Right renal pelvis (tissue), 4 donors: ENCODE measurements at regions not wholly inside any gene's neighbourhood (a gene's known extent, or its start where the extent isn't known, plus 50 kb on each side); places are given as distances from the start of the nearest gene placed in this dataset.
"Not testable (repeated sequence)": the region's sequence is repeated elsewhere in the genome, so short reads cannot be mapped to it uniquely, and the experiment has no call there.

Source experiments
- DNase-seq, 4 donors: peaks; one replicate each; pipeline ENCODE4 v3.0.0-alpha.2; 2013; ENCODE audit warnings: low read depth in 4 of 4, low spot score in 3 of 4, missing footprints in 1 of 4

DNA sequence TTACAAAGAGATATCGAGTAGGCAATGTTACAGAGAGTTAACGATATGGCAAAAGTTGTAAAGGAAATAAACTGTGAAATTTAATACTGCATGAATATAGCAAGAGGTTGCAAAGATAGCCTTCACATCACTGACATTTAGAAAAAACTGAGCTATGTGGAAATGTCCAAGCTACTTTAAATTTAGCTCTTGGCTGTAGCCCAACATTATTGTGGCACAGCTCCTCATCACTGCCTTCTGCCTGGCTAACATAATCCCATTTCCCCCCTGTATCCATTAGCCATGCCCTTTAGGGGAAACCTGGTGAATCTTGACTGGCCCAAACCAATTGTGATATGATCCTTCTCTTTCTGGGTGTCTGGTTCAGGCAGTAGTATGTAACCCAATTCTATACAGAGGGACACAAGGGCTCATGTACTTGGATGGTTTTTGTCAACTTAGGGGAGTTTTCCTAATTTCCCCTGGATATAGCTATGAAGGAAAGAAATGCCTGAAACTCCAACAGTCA lies 115.4 kb downstream of the PFDN4 start:
- DNase-seq, result no peak

DNA sequence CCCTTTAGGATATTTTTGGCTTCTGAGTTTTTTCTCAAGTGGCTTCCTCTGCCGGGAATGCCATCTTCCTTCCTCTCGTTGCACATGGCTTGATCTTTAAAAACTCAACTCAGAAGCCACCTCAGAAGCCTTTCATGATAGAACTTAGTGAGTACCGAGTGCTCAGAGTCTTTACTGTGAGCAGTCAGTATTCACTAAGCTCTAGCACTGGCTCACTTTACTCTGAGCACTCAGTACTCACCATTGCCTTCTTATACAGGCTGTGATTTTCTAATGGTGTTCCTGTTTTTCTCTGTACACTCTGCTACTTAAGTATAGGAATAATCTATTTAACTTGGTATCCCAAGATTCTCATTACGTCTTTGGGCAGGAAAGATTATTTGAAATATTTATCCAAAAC lies 116.2 kb downstream of the PFDN4 start:
- no peak for DNase-seq

DNA sequence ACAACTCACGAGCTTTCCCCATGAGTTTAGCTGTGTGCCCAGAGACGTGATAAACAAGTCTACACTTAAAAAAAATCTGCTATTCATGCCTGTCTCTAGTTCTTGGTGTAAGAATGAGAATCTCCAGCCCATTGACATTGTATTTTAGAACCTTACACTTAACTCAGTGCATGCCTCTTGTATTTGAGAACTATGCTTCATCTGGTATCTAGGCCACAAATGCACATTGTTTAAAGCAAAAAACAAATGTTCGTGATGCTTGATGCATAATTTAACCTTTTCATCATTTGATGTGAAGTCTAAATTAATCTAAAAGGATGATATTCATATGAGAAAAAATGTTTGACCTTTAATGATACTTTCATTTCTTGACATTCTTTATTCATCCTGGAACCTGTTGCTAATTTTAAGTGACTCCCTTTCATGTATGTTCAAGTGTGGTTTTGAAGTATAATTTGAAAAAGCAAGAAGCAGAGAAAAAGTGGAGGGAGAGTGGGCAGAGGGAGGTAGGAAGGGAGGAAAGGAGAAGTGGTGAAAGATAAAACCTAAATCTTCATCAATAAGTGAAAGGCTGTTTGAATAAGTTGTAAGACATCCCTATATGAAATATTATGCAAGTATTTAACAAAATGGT lies 116.9 kb downstream of the PFDN4 start:
- DNase-seq, result no peak

DNA sequence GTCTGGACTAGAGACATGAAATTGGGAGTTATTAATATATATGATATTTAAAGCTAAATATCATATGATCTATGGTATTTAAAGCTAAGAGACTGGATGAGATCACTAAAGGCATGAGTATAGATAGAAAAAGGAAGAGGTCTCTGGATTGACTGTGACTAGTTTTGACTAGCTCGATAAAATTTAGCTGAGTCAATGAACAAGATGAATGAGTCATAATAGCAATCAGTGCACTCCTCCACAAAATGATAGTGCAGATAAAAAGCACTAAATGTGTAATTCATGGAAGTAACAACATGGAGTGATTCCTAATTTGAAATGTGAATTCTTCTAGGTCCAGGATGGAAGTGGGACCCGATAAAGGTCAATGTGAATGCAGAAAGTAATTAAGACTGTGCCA lies 127.4 kb downstream of the PFDN4 start:
- DNase-seq, result no peak

DNA sequence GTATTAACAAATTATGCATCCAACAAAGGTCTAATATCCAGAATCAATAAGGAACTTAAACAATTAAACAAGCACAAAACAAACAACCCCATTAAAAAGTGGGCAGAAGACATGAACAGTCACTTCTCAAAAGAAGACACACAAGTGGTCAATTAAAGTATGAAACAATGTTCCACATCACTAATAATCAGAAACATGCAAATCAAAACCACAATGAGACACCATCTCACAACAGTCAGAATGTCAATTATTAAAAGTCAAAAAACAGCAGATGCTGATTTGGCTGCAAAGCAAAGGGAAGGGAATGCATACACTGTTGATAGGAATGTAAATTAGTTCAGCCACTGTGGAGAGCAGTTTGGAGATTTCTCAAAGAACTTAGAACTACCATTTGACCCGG lies 129.3 kb downstream of the PFDN4 start:
- DNase-seq, result no peak

DNA sequence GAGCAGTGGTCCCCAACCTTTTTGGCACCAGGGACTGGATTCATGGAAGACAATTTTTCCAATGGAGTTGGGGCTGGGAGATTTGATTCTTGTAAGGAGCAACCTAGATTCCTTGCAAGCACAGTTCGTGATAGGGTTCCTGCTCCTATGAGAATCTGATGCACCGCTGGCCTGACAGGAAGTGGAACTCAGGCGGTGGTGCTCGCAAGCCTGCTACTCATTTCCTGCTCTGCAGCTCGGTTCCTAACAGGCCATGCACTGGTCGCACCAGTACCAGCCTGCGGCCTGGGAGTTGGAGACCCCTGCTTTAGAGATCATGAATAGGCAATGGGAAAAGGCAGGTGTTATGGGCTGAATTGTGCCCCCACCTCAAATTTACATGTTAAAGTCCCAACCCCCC lies 131.2 kb downstream of the PFDN4 start:
- DNase-seq, result no peak

DNA sequence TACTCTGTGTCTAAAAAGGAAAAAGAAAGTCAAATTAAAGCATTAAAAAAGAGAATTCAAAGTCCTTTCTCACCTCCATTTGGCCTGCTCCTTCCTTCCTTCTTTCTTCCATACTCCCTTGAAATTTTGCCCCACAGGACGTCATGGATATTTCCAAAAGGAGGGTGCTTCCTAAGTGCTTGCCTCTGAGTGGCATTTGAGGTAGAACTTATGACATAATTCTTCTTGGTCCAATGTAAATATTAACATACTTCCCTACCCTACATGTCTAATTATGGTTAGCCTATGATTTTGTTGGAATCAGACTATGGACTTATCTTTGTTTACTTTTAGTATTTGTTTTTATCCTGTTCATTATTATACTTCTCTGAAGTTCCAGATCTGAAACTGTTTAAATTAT lies 132.3 kb downstream of the PFDN4 start:
- DNase-seq, result no peak

DNA sequence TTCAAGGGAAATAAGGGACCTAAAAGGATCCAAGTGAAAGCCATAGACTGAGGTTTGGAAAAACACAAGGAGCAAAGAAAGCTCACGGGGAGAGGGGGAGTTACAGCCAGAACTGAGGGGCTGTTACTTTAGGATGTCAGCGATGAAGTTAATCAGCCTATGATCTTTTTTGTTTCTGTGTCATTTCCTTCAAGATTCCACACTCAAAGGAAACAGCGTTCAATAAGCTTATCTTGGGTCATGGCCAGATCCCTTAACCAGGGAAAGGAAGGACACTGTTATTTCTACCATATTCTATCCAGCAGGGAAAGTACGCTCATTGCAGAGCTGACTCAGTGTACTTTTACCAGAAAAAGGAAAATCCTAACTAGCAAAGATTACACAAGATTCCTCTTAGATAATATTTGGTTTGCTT lies 132.8 kb downstream of the PFDN4 start:
- no peak for DNase-seq

DNA sequence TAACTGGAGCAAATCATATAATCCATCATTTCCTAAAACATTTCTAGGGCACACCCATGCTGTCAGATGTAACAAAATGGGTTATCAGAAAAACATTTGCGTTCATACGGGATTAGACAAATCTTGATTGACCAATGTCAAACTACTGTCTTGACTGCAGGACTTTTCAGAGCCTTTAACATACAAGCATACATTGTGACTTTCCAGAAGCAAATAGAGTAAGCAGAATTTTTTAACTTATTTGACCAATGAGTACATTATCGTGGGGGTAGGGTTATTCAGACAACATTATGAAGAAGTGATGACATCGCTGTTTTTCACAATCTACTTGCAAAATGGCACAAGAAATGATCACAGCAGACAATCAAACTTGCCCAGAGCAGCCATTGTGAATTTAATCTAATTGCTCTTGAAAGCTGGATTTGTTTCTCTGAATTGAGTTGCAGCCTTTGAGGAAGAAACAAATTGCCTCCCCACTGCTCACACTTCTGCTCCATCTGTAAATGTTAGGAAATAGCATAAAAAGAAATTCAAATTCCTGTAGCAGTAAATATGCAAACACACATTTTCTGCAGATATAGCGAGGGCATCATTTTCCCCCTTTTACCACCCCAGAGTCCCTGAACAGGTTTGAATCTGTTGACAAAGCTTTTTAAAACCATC lies 133.0 kb upstream of the DOK5 start:
- DNase-seq, result no peak

DNA sequence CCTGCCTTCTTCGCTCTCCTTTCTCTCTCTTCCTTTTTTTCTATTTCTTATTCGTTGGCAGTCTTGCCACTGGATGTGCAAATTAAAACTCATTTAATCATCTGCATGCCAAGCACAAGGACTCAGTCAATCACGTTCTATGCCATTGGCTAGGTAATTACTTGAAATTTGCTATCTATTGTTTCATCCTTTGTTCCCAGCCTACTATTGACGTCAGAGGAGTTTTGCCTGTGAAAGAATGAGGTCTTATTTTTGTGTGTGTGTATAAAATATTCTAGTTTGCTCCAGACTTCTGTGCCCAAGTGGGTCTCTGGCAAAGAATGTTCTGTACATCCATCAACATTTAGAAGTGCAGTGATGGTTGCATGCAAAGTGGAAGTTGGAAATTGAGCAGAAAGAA lies 132.3 kb upstream of the DOK5 start:
- DNase-seq, result no peak

DNA sequence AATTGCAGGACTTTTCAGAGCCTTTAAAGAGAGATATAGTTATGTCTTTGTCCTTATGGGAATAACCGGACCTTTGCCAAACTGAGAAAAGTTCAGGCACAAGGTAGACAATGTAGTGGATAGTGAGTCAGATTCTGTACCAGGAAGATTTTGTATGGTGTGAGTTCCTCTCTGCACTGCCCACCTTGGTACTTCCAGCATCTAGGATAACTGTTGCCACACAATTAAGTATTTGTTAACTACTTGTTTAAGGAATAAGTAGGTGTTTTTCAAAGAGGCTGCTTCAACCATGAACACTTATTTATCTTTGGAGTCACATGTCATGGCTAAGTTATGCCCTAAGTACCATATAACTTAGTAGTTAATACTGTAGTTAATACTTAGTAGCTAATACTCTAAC lies 131.8 kb upstream of the DOK5 start:
- DNase-seq, result no peak

DNA sequence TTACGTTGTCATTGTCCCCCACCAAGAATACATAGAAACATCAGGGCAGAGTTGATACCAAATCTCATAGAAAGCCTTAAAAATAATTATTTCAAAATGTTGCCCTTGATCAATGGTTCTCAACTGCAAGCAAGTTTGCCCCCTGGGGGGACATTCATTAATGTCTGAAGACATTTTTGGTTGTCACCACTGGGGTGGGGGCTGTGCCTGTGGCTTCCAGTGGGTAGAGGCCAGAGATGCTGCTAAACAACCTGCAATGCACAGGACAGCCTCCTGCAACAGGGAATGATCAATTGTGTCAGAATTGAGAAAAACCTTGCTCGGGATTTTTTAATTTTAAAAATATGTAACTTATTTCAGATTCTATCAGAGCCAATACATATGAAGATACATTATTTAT lies 130.6 kb upstream of the DOK5 start:
- DNase-seq, result no peak

DNA sequence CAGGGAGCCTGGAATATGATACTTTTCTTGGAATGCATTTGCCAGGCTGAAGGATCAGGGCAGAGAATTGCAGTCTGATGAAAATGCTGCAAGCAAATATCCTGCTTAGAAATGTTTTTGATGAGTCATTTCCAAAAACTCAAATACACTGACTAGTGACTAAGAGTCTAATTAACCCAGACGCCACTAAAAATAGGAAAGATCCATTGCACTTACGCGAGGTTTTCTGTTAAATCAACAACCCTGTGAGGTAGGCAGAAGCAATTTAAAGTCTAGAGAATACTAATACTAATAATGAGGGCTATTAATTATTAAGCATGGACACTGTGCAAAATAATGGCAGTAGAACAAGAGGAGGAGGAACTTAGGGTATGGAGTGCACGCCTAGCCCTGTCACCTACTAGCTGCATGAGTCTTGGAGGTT lies 130.1 kb upstream of the DOK5 start:
- DNase-seq, result no peak

DNA sequence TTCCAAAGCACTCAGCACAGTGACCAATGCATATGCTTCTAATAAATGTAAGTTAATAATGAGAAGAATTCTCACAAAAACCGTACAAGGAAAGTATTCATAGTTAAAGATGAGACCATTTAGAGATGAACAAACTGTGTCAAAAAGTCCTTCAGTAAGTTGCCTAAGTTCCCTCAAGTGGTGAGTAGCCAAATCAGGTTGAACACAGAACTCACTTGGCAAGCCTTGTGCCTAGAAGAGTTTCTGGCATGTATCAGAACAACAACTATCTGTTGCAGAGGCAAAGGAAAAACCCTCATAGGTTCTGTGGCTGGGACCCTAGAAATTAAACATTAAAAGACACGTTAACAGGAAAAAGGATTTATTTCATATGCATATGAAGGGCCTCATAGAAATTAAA lies 129.6 kb upstream of the DOK5 start:
- no peak for DNase-seq

DNA sequence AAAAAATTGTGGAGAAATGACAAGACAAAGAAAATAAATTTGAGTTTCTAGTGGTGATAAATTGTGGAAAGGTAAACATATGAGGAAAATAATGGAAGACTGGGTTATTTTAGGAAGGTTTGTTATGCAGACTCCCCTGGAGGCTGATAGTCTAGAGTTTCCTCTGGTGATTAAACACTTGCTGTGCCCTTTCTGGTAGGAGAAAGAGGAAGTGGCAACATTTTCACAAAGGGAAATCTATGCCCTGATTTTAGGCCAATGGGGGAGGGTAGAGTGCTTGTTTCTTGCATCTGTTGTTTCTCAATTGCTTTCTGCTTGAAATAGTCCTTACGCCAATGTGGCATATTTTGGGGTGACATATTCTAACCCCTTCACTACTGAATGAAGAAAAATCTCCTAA lies 129.1 kb upstream of the DOK5 start:
- no peak for DNase-seq

DNA sequence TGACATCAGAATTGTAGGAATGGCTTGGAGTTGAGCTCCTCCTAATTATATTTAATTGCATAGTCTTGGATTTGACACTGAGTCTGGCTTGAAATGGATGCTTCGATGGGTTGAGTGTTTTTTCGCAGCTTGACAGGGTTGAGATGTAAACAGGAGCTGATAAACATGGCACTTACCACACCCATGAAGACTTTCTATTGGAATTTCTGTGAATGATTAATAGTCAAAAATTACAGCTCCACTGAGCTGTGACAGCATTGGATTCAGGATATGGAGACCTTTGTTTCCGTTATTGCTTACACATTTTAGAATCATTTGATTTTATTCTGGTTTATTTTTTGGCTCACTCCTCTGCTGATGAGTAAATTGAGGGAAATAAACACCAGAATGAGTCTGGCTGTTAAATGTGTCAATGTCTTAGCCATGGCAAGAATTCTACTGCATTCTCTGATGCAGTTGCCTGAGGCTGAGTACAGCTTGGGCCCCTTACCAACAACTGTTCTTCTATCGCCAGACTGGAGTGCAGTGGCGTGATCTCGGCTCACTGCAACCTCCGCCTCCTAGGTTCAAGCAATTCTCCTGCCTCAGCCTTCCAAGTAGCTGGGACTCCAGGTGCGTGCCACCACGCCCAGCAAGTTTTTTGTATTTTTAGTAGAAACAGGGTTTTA lies 128.1 kb upstream of the DOK5 start:
- no peak for DNase-seq

DNA sequence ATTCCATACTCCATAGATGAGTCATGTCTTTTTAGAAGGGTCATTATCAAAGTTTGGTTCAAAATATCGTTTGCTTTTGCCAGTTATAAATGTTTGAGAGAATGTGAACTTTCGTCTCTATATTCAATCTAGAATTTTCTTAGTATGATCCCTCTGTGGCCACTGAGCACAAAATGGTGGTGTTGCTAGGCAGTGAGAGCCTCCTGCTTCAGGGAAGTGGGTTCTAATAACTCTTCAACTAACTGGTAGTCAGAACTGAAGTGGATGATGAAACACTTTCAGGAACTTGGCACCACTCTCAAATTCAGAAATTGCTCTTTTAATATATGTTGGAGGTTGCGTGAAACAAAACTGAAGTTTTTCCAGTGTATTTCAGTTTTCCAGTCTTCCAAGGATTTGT lies 125.0 kb upstream of the DOK5 start:
- DNase-seq, result no peak

DNA sequence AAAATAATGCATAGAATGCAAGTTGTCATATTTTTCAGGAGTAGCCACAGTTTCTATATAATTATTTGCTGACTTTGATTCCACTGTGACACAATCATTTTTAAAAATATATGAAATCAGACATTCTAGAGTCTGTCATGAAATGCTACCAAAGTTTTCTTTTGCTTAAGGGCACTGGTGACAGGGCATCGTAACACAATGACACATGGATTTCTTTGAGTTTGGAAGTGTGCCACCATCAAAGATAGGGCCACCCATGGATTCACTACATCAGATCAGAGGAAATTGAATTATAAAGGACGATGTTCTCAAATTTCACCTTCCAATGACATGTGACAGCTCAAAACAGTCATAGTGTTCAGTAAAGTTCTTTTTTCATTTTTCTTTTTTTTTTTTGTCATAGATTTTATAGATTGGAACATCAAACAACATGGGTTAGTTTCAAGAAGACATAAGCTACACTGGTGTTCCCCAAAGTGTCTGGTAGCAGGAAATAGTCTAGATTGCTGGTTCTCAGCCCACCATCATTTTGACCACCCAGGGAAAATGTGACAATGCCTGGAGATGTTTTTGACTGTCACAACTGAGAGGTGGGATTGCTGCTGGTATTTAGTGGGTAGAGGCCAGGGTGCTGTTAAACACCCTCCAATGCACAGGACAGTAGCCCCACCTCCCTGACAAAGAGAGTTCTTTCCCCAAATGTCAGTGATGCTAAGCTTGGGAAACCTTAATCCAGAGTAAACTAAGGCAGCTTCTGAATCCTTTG lies 123.8 kb upstream of the DOK5 start:
- no peak for DNase-seq

DNA sequence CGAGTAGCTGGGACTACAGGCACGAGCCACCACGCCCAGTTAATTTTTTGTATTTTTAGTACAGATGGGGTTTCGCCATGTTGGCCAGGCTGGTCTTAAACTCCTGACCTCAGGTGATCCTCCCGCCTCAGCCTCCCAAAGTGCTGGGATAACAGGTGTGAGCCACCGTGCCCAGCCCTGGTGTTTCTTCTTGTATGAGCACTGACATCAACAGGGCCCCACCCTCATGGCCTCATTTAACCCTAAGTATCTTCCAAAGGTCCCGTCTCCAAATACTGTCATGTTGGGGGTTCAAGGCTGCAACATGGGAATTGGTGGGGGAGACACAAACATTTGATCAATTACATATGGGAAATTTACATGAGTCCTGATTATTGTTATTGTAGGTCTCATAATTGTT lies 122.9 kb upstream of the DOK5 start:
- not testable (repeated sequence) for DNase-seq

DNA sequence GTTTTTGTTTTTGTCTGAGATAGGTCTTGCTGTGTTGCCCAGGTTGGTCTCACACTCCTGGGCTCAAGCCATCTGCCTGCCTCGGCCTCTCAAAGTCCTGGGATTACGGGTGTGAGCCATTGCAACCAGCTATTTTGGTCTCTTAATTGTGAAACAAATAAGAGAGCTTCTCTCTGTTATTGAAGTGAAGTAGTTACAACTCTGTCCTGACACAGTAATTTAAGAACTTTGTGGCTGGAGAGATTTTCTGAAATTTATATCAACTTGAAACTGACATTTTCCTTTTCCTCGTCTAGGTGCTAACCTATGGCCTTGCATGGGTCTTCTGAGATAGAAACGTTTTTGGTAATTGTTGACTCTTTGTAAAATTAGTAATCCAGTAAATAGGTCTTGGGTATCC lies 122.1 kb upstream of the DOK5 start:
- no peak for DNase-seq

DNA sequence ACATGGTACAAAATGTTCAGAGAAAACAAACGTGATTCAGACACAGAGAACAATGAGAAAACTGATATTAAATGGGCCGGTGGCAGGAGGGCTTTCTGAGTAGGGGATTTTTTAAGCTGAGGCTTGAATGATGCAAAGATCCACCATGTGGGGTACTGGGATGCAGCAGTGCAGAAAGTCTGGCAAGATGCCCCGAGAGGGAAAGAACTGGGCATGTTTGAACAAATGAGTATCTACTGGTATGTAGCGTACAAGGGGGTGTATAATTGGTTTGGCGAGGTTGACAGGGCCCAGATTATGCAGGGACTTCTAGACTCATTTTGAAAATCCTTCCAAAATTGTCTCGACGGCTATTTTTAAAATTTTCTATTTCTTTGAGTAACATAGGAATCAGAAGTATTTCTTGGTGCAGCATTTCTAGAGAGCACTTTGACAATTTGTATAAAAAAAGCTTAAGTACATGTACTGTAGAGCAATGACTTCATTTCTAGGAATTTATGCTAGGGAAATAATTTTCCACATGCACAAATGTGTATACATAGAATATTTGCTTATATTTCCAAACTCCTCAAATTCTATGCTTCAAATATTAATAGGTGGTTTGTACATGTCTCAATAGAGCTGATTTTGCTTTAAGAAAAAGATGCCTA lies 119.6 kb upstream of the DOK5 start:
- DNase-seq, result no peak
